ENCODE measurements at regions not wholly inside any gene's neighbourhood (a gene's known extent, or its start where the extent isn't known, plus 50 kb on each side); places are given as distances from the start of the nearest gene placed in this dataset.

DNA sequence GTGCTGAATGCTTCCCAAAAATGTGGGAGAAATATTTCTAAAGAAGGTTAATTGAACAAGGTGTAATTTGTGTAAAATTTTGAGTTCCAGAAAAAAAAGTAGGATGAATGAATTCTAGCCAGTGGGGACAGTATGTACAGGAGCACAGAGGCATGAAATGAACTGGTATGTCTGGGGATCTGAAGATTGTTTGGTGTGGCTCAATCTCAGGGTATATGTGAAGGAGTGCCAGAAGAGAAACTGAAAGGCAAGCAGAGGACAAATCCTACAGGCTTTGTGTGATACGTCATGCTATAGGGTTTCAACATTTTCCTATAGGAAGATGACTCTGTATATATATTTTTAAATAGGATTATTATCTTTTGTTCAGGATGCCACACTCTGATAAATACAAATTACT is 126.9 kb downstream of the FAM181B start:
- no peak for ATAC-seq
- no peak for TF ChIP-seq CSDC2 (CRISPR knock-in tag; IDR thresholded peaks at IDR 0.05)
- no peak for TF ChIP-seq TOX (CRISPR knock-in tag; IDR thresholded peaks at IDR 0.05; ENCODE audit: borderline replicate concordance)
- TF ChIP-seq ZNF565 (CRISPR knock-in tag; conservative IDR thresholded peaks at IDR 0.05; ENCODE audit: low read depth), result no peak
- no peak for TF ChIP-seq ZFP3 (CRISPR knock-in tag; IDR thresholded peaks at IDR 0.05)
- no peak for TF ChIP-seq ARNTL (CRISPR knock-in tag; IDR thresholded peaks at IDR 0.05; ENCODE audit: borderline replicate concordance, low read depth)
- no peak for TF ChIP-seq RARB (CRISPR knock-in tag; IDR thresholded peaks at IDR 0.05)
- TF ChIP-seq, protein P1, sequence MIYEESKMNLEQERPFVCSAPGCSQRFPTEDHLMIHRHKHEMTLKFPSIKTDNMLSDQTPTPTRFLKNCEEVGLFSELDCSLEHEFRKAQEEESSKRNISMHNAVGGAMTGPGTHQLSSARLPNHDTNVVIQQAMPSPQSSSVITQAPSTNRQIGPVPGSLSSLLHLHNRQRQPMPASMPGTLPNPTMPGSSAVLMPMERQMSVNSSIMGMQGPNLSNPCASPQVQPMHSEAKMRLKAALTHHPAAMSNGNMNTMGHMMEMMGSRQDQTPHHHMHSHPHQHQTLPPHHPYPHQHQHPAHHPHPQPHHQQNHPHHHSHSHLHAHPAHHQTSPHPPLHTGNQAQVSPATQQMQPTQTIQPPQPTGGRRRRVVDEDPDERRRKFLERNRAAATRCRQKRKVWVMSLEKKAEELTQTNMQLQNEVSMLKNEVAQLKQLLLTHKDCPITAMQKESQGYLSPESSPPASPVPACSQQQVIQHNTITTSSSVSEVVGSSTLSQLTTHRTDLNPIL (CRISPR knock-in tag; IDR thresholded peaks at IDR 0.05; ENCODE audit: low read depth), result no peak
- no peak for TF ChIP-seq OSR1 (CRISPR knock-in tag; IDR thresholded peaks at IDR 0.05)
- TF ChIP-seq GLIS3 (CRISPR knock-in tag; IDR thresholded peaks at IDR 0.05), result no peak
- TF ChIP-seq TCF4 (CRISPR knock-in tag; IDR thresholded peaks at IDR 0.05; ENCODE audit: borderline replicate concordance), result no peak

DNA sequence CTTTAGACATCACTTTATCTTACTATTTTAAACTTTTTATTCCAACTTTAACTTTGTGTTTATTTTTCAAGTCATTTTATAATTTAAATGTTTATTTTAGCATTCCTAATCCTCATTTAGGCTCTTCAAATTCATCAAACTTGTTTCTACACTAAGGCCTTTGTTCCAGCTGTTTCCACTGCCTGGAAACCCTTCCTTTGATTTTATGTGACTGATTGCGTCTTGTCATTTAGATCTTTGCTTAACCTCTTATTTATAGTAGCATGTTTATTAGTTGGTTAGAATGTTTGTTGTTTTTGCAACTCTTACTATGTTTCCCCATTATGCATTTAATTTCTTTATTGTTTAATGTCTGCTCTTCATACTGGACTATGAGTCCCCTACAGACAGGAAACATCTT is 132.0 kb downstream of the FAM181B start:
- no peak for ATAC-seq
- TF ChIP-seq ISL1 (CRISPR knock-in tag; IDR thresholded peaks at IDR 0.05) (no peak), TCF4 (CRISPR knock-in tag; IDR thresholded peaks at IDR 0.05; ENCODE audit: borderline replicate concordance) (no peak), ZC3H10 (CRISPR knock-in tag; IDR thresholded peaks at IDR 0.05) (no peak), GLIS3 (CRISPR knock-in tag; IDR thresholded peaks at IDR 0.05) (no peak), BACH2 (CRISPR knock-in tag; IDR thresholded peaks at IDR 0.05; ENCODE audit: borderline replicate concordance) (no peak), ZFP3 (CRISPR knock-in tag; IDR thresholded peaks at IDR 0.05) (no peak), TOX (CRISPR knock-in tag; IDR thresholded peaks at IDR 0.05; ENCODE audit: borderline replicate concordance) (no peak), SNAI2 (CRISPR knock-in tag; IDR thresholded peaks at IDR 0.05) (no peak), ZNF70 (CRISPR knock-in tag; IDR thresholded peaks at IDR 0.05) (no peak), OSR1 (CRISPR knock-in tag; IDR thresholded peaks at IDR 0.05) (no peak), ESRRG (CRISPR knock-in tag; IDR thresholded peaks at IDR 0.05) (no peak), ZFP30 (CRISPR knock-in tag; IDR thresholded peaks at IDR 0.05) (no peak), PPARA (CRISPR knock-in tag; IDR thresholded peaks at IDR 0.05; ENCODE audit: borderline replicate concordance) (no peak), ZNF565 (CRISPR knock-in tag; conservative IDR thresholded peaks at IDR 0.05; ENCODE audit: low read depth) (no peak)
- TF ChIP-seq, protein P2, sequence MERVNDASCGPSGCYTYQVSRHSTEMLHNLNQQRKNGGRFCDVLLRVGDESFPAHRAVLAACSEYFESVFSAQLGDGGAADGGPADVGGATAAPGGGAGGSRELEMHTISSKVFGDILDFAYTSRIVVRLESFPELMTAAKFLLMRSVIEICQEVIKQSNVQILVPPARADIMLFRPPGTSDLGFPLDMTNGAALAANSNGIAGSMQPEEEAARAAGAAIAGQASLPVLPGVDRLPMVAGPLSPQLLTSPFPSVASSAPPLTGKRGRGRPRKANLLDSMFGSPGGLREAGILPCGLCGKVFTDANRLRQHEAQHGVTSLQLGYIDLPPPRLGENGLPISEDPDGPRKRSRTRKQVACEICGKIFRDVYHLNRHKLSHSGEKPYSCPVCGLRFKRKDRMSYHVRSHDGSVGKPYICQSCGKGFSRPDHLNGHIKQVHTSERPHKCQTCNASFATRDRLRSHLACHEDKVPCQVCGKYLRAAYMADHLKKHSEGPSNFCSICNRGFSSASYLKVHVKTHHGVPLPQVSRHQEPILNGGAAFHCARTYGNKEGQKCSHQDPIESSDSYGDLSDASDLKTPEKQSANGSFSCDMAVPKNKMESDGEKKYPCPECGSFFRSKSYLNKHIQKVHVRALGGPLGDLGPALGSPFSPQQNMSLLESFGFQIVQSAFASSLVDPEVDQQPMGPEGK (CRISPR knock-in tag; IDR thresholded peaks at IDR 0.05; ENCODE audit: borderline replicate concordance), result no peak

DNA sequence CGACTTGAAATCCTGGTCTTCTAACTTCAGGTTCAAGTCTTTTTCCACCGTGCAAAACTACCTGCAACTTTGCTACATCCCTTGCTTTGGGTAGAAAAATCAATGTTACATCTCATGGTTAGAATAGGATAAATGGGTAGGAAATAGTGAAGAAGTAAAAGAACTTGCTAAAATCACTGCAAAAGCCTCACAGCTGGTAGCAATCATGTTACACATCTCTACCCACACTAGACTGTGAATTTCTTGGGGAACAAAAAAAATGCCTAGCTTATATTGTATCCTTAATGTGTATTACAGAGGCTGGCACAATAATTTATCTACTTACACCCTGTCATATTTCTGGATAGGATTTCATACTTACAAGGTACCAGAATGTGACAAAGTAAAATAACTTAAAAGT is 133.8 kb downstream of the FAM181B start:
- TF ChIP-seq BACH2 (CRISPR knock-in tag; IDR thresholded peaks at IDR 0.05; ENCODE audit: borderline replicate concordance), result no peak
- TF ChIP-seq RARB (CRISPR knock-in tag; IDR thresholded peaks at IDR 0.05), result no peak
- no peak for TF ChIP-seq ZNF70 (CRISPR knock-in tag; IDR thresholded peaks at IDR 0.05)
- no peak for TF ChIP-seq ZC3H10 (CRISPR knock-in tag; IDR thresholded peaks at IDR 0.05)
- TF ChIP-seq ARNTL (CRISPR knock-in tag; IDR thresholded peaks at IDR 0.05; ENCODE audit: borderline replicate concordance, low read depth), result no peak
- no peak for TF ChIP-seq PPARA (CRISPR knock-in tag; IDR thresholded peaks at IDR 0.05; ENCODE audit: borderline replicate concordance)
- TF ChIP-seq, protein P2 (CRISPR knock-in tag; IDR thresholded peaks at IDR 0.05; ENCODE audit: borderline replicate concordance), result no peak
- TF ChIP-seq, protein P3, sequence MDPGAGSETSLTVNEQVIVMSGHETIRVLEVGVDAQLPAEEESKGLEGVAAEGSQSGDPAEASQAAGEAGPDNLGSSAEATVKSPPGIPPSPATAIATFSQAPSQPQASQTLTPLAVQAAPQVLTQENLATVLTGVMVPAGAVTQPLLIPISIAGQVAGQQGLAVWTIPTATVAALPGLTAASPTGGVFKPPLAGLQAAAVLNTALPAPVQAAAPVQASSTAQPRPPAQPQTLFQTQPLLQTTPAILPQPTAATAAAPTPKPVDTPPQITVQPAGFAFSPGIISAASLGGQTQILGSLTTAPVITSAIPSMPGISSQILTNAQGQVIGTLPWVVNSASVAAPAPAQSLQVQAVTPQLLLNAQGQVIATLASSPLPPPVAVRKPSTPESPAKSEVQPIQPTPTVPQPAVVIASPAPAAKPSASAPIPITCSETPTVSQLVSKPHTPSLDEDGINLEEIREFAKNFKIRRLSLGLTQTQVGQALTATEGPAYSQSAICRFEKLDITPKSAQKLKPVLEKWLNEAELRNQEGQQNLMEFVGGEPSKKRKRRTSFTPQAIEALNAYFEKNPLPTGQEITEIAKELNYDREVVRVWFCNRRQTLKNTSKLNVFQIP (CRISPR knock-in tag; IDR thresholded peaks at IDR 0.05; ENCODE audit: borderline replicate concordance, low read depth), result no peak
- TF ChIP-seq ZNF8 (CRISPR knock-in tag; IDR thresholded peaks at IDR 0.05), result no peak
- TF ChIP-seq, protein P4, sequence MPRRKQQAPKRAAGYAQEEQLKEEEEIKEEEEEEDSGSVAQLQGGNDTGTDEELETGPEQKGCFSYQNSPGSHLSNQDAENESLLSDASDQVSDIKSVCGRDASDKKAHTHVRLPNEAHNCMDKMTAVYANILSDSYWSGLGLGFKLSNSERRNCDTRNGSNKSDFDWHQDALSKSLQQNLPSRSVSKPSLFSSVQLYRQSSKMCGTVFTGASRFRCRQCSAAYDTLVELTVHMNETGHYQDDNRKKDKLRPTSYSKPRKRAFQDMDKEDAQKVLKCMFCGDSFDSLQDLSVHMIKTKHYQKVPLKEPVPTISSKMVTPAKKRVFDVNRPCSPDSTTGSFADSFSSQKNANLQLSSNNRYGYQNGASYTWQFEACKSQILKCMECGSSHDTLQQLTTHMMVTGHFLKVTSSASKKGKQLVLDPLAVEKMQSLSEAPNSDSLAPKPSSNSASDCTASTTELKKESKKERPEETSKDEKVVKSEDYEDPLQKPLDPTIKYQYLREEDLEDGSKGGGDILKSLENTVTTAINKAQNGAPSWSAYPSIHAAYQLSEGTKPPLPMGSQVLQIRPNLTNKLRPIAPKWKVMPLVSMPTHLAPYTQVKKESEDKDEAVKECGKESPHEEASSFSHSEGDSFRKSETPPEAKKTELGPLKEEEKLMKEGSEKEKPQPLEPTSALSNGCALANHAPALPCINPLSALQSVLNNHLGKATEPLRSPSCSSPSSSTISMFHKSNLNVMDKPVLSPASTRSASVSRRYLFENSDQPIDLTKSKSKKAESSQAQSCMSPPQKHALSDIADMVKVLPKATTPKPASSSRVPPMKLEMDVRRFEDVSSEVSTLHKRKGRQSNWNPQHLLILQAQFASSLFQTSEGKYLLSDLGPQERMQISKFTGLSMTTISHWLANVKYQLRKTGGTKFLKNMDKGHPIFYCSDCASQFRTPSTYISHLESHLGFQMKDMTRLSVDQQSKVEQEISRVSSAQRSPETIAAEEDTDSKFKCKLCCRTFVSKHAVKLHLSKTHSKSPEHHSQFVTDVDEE (CRISPR knock-in tag; IDR thresholded peaks at IDR 0.05), result no peak
- TF ChIP-seq, protein P1 (CRISPR knock-in tag; IDR thresholded peaks at IDR 0.05; ENCODE audit: low read depth), result no peak
- TF ChIP-seq TOX (CRISPR knock-in tag; IDR thresholded peaks at IDR 0.05; ENCODE audit: borderline replicate concordance), result no peak
- ATAC-seq, result no peak

Measured in SK-N-SH treated with all-trans-retinoic acid at 6 μM for 48 hours (cell line).